Jurkat, Clone E6-1 (cell line): ENCODE measurements at regions not wholly inside any gene's neighbourhood (a gene's known extent, or its start where the extent isn't known, plus 50 kb on each side); places are given as distances from the start of the nearest gene placed in this dataset.

Experiments
- DNase-seq: peaks from one replicate; pipeline ENCODE4 v3.0.0-alpha.2; 2011; ENCODE audit warnings: low read depth, low spot score
- H3K4me3 ChIP-seq: 2 replicates; pipeline ENCODE4 v1.5.1; 2011; ENCODE audit warnings: mild to moderate bottlenecking, low read length, control low read depth, moderate library complexity

GRCh38 chr5:42908509-42909488, 97.1 kb upstream of the SELENOP start:
- peak overlapping the region; percentile 57 for H3K4me3 ChIP-seq
- peak; percentile 90 for DNase-seq

GRCh38 chr5:42908086-42908485, 96.4 kb upstream of the SELENOP start:
- DNase-seq: no peak
- H3K4me3 ChIP-seq: peak overlapping the region; percentile 57

GRCh38 chr5:42905827-42906226, 94.1 kb upstream of the SELENOP start:
- H3K4me3 ChIP-seq: no peak overlapping the region
- DNase-seq: no peak

- H3K4me3 ChIP-seq: no peak overlapping the region
- no peak for DNase-seq
Observed at GRCh38 chr5:42900734-42901133, 89.0 kb upstream of the SELENOP start.

GRCh38 chr5:42898760-42899159, 87.1 kb upstream of the SELENOP start:
- no peak for DNase-seq
- no peak overlapping the region for H3K4me3 ChIP-seq

GRCh38 chr5:42896523-42896922, 84.8 kb upstream of the SELENOP start:
- no peak for DNase-seq

GRCh38 chr5:42894057-42894456, 82.4 kb upstream of the SELENOP start:
- no peak for DNase-seq
- no peak overlapping the region for H3K4me3 ChIP-seq

More at GRCh38 chr5:42896523-42896922, 84.8 kb upstream of the SELENOP start:
- no peak overlapping the region for H3K4me3 ChIP-seq

GRCh38 chr5:42889311-42889933, 77.7 kb upstream of the SELENOP start:
- H3K4me3 ChIP-seq: no peak overlapping the region
- DNase-seq: peak; percentile 71

- H3K4me3 ChIP-seq: no peak overlapping the region
- no peak for DNase-seq
Observed at GRCh38 chr5:42888771-42889170, 77.1 kb upstream of the SELENOP start.

GRCh38 chr5:42887575-42887974, 75.9 kb upstream of the SELENOP start:
- no peak overlapping the region for H3K4me3 ChIP-seq

GRCh38 chr5:42887097-42887496, 75.4 kb upstream of the SELENOP start:
- no peak for DNase-seq
- no peak overlapping the region for H3K4me3 ChIP-seq

More at GRCh38 chr5:42887575-42887974, 75.9 kb upstream of the SELENOP start:
- no peak for DNase-seq

GRCh38 chr5:42886635-42887034, 74.9 kb upstream of the SELENOP start:
- DNase-seq: no peak
- H3K4me3 ChIP-seq: no peak overlapping the region

GRCh38 chr5:42884326-42884725, 72.6 kb upstream of the SELENOP start:
- no peak for DNase-seq
- H3K4me3 ChIP-seq: no peak overlapping the region

GRCh38 chr5:42881416-42882117, 69.9 kb upstream of the SELENOP start:
- H3K4me3 ChIP-seq: no peak overlapping the region
- no peak for DNase-seq

- no peak overlapping the region for H3K4me3 ChIP-seq
- no peak for DNase-seq
Observed at GRCh38 chr5:42880496-42881150, 68.9 kb upstream of the SELENOP start.

GRCh38 chr5:42879291-42879690, 67.6 kb upstream of the SELENOP start:
- no peak for DNase-seq
- no peak overlapping the region for H3K4me3 ChIP-seq

- no peak for DNase-seq
- H3K4me3 ChIP-seq: no peak overlapping the region
Observed at GRCh38 chr5:42878550-42878949, 66.9 kb upstream of the SELENOP start.

- no peak overlapping the region for H3K4me3 ChIP-seq
- DNase-seq: no peak
Observed at GRCh38 chr5:42878041-42878440, 66.3 kb upstream of the SELENOP start.

- no peak for DNase-seq
- H3K4me3 ChIP-seq: no peak overlapping the region
Observed at GRCh38 chr5:42877431-42877830, 65.7 kb upstream of the SELENOP start.
